Jurkat, Clone E6-1 (cell line): ENCODE measurements at regions not wholly inside any gene's neighbourhood (a gene's known extent, or its start where the extent isn't known, plus 50 kb on each side); places are given as distances from the start of the nearest gene placed in this dataset.
"Not testable (repeated sequence)": the region's sequence is repeated elsewhere in the genome, so short reads cannot be mapped to it uniquely, and the experiment has no call there.

ENCODE experiments used
- DNase-seq: peaks from one replicate; pipeline ENCODE4 v3.0.0-alpha.2; 2011; ENCODE audit warnings: low read depth, low spot score
- H3K4me3 ChIP-seq: 2 replicates; pipeline ENCODE4 v1.5.1; 2011; ENCODE audit warnings: mild to moderate bottlenecking, low read length, control low read depth, moderate library complexity

GRCh38 chr1:118615066-118615465 lies 373.1 kb downstream of the TBX15 start:
- DNase-seq: no peak
- no peak overlapping the region for H3K4me3 ChIP-seq

GRCh38 chr1:118589238-118589846 lies 398.8 kb downstream of the TBX15 start:
- H3K4me3 ChIP-seq: no peak overlapping the region
- DNase-seq: no peak

GRCh38 chr1:118588566-118588965 lies 399.6 kb downstream of the TBX15 start:
- H3K4me3 ChIP-seq: no peak overlapping the region
- no peak for DNase-seq

DNA sequence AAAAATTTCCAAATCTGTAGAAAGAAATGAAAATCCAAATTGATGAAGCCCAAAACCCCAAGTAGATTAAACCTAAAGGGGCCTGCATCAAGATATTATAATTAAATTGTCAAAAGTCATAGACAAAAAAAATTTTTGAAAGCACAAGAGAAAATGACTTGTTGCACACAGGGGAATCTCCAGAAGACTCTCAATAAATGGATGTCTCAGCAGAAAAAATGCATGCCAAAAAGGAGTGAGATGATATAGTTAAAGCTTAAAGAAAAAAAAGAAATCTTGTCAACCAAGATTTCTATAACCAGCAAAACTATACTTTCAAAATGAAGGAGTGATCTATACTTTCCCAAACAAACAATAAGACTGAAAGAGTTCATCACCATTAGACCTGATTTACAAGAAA lies 393.2 kb upstream of the SPAG17 start:
- no peak overlapping the region for H3K4me3 ChIP-seq
- no peak for DNase-seq

DNA sequence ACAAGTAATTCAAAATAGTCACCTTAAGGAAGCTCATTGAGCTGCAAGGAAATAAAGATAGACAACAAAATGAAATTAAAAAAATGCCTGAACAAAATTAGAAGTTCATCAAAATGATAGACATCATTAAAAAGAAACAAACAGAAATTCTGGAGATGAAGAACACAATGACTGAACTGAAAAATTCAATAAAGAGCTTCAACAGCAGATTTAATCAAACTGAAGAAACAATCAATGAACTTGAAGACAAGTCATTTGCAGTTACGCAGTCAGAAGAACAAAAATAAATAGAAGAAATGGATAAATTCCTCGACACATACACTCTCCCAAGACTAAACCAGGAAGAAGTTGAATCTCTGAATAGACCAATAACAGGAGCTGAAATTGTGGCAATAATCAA lies 390.0 kb upstream of the SPAG17 start:
- H3K4me3 ChIP-seq: no peak overlapping the region
- no peak for DNase-seq

GRCh38 chr1:118564961-118565703 lies 380.1 kb upstream of the SPAG17 start:
- no peak for DNase-seq
- no peak overlapping the region for H3K4me3 ChIP-seq

DNA sequence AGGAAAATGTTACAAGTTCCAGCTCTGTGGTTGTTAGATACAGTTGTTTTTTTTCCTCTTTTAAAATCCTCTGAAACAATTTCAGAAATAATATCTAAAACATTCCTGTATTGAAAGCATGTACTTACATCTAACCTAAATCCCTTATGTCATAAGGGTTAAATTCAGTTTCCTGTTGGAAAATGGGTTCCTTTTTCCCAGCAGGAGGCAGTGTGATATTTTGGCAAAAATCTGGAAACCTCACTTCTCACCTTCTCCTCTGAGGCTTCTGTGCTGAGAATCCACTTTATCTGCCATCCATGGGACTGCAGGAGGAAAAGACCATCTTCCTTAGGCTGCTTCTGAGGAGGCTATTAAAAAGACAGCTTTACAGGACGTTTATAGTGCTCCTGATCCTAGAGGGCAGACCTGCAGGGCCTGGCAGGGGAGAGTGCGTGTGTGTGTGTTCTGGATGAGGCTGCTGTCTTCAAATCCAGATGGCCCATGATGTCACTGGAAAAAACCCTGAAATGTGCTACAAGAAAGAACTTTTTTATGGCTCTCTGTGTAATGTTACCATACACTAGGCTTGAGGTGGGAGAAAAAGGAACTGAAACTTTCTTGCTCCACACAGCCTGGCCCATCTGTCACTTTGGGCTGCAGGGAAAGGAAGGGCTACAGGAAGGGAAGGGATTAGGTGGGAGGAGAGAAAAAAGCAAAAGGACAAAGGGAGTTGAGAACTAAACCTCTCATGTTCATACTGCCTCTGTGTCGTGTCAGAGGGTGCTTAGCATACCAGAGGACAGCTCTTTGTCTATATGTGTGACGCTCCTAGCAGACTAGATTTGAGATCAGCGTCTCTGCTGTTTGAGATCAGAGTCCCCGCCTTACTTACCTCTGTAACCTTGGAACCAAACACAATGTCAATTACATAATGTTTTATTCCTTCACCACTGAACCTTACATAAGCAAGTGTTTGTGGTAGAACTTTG lies 379.2 kb upstream of the SPAG17 start:
- no peak for DNase-seq
- no peak overlapping the region for H3K4me3 ChIP-seq

DNA sequence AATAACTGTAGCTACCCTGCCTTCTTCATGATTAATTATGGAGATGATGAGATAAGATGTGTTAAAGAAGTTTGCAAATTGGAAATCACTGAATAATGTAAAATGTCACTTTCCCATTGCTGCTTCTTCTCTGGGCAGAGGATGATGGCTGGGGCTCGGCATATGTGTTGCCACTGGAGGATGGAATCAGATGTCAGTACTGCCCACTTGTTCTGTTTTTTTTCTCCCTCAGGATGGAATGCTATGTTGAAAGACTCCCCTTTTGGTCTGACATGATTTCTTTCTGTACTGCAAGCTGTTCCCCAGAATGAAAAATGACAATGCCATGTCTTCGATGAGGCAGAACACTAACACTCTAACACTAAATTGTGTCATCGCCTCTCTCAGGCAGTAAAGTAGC lies 373.9 kb upstream of the SPAG17 start:
- H3K4me3 ChIP-seq: no peak overlapping the region
- no peak for DNase-seq

DNA sequence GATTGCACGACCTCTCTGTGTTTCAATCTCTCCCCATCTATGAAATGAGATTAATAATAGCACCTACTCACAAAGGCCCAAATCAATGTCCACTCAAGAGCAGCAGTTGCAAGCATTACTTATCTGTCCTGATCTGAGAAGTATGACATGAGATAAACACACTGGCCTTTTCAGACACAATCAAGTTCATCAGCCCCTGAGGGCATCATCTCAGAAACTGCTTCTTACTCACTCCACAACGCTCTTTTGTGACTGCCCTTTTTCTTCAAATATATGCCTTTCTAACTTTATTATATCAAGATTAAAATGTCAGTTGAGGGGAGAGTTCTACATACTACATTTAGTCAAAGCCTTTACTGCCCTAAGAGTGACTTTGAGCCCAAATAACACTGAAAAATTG lies 371.9 kb upstream of the SPAG17 start:
- no peak overlapping the region for H3K4me3 ChIP-seq
- DNase-seq: no peak

DNA sequence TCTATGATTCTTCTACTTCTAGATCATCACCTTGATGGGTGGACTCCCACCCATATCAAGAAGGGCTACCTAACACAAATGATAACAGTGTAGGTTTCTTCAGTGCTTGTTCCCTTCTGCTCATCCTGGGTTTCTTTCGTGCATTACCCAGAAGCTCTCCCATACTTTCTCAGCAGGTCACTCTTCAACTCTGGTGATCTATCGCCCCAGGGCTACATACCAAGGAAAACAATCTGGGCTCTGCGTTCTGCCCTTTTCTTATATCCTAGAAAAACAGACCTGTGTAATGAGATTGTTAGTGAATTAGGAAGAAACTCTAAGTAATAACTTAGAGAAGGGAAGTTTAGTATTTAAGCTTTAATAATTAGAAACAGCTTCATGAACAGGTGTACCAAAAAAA lies 370.6 kb upstream of the SPAG17 start:
- no peak for DNase-seq
- no peak overlapping the region for H3K4me3 ChIP-seq

- no peak overlapping the region for H3K4me3 ChIP-seq
- DNase-seq: no peak
Observed at GRCh38 chr1:118535901-118536300, 350.9 kb upstream of the SPAG17 start.

DNA sequence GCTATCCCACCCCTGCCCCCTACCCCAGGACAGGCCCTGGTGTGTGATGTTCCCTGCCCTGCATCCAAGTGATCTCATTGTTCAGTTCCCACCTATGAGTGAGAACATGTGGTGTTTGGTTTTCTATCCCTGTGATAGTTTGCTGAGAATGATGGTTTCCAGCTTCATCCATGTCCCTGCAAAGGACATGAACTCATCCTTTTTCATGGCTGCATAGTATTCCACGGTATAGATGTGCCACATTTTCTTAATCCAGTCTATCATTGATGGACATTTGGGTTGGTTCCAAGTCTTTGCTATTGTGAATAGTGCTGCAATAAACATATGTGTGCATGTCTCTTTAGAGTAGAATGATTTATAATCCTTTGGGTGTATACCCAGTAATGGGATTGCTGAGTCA lies 326.9 kb upstream of the SPAG17 start:
- not testable (repeated sequence) for DNase-seq, H3K4me3 ChIP-seq

- DNase-seq: no peak
Observed at GRCh38 chr1:118504867-118505266, 319.8 kb upstream of the SPAG17 start.

DNA sequence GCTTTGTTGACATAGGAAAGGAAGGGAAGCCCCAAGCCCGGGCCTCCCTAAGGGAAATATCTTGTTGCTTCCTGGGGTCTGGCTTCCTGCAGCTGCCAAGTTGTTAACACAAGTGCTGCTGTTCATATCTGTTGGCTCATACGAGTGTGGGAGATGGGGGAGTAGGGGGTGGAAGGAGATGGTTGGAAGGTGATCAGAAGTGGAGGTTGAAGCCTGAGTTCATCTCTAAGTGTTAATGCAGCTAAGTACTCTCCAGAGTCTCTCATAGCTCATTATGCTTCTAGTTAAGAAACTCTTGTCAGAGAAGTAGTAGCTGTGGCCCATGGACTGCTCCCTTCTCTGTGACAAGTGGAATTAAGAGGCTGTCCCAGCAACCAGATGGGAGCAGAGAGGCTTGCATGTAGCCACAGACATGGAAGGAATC lies 319.2 kb upstream of the SPAG17 start:
- no peak for DNase-seq
- H3K4me3 ChIP-seq: no peak overlapping the region

More at GRCh38 chr1:118504867-118505266, 319.8 kb upstream of the SPAG17 start:
- H3K4me3 ChIP-seq: no peak overlapping the region

DNA sequence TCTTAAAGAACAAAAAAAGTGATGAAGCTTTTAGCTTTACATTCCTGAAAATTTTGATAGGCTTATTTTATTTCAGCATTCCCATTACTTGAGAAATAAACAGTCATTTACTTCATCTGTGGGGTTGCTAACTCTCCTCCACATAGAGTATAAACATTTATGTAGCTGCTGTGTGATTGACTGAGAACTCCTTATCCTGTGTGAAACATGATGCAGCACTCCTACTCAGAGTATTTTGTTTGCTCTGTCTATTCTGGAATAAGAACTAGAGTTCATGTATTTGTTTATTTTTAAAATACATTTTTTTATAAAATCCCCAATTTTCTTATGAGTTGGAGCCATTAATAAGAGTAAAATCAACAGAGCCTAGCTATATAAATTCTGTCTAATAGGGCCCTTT lies 318.7 kb upstream of the SPAG17 start:
- H3K4me3 ChIP-seq: no peak overlapping the region
- DNase-seq: no peak

DNA sequence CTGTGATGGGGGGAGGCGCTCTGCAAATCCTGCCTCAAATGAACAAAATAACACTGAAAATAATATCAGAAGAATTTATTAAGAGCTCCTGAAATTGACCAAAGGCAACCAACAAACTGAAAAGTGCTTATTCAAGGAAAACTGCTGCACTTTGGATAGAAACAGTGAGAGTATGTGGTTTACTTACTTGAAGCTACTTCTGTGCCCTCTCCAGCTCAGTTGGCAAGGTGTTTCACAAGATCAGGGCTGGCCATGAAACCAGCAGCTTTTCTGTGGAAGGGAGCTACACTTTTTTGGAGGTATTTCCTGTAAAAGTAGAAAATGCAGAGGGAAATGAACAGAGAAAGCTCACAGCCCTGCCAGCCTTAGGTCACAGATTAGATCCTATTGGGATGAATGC lies 310.0 kb upstream of the SPAG17 start:
- DNase-seq: no peak
- no peak overlapping the region for H3K4me3 ChIP-seq

- H3K4me3 ChIP-seq: no peak overlapping the region
- no peak for DNase-seq
Observed at GRCh38 chr1:118488787-118489186, 303.8 kb upstream of the SPAG17 start.

DNA sequence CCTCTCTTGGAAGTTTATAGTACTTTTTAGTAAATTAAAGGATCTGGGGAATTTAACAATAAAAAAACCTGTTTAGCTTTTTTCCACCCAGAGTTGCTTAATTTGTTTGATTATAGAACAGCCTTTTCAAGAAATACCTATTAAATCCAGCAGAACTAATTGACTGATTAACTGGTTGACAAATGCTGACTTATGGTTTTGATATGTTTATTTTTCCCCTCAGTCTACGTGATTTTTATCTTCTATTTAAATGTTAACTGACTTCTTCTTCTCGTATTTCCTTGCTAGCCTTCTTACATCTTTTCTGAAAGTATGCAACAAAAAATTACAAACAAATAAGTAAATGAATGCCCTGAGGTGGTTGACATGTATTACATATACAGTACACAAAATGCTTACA lies 302.9 kb upstream of the SPAG17 start:
- DNase-seq: no peak
- no peak overlapping the region for H3K4me3 ChIP-seq

DNA sequence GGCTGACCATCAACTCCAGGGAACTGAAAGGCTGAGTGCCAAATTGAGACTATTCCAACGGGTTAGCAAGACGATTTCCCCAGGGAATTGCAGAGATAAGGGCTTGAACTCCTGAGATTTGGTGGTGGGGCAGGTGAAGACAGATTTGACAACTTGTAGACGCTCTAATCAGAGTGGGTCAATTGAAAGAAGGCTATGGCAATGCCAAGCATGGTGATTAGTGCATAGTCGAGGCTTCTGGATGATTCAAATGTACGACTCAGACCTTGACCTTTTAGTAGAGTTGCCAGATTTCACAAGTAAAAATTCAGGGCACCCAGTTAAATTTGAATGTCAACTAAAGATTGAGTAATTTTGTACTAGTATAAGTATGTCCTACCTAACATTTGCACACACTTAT lies 302.1 kb upstream of the SPAG17 start:
- no peak for DNase-seq
- no peak overlapping the region for H3K4me3 ChIP-seq

DNA sequence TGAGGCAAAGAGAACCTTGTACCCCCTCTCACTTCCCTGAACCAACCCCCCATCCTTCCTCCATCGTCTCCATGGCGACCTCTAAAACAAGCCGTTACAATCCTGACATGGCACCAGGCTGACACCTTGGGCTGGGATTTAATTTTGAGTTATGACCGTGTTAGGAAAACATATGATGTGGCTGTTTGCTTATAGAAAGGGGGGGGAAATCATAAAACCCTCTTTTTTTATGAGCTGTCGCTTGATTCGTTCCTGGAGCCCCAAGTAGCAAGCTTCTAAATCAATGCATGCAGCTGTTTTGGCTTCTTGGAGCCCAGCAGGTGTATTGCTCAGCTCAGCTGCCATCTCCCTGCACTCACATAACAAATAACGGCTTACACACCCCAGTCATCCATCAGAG lies 301.2 kb upstream of the SPAG17 start:
- no peak overlapping the region for H3K4me3 ChIP-seq
- no peak for DNase-seq
